ENCODE measurements at regions not wholly inside any gene's neighbourhood (a gene's known extent, or its start where the extent isn't known, plus 50 kb on each side); places are given as distances from the start of the nearest gene placed in this dataset.
"Not testable (repeated sequence)": the region's sequence is repeated elsewhere in the genome, so short reads cannot be mapped to it uniquely, and the experiment has no call there.

GRCh38 chr12:73632191-73632590 lies 905.4 kb upstream of the ATXN7L3B start:
- no peak overlapping the region for H3K27ac Mint-ChIP-seq
- H3K9me3 Mint-ChIP-seq (ENCODE audit: insufficient read depth), result no peaks in the 10 kb centered on the region
- H3K27me3 Mint-ChIP-seq, result no peaks in the 10 kb centered on the region
- H2AFZ ChIP-seq (ENCODE audit: insufficient read depth, low read depth, low read length, poor library complexity, severe bottlenecking), result no peak overlapping the region
- CTCF ChIA-PET, result no interaction called here
- no peak for TF ChIP-seq CTCF (IDR thresholded peaks at IDR 0.05)
- no peak for TF ChIP-seq EZH2 (IDR thresholded peaks at IDR 0.05; ENCODE audit: borderline replicate concordance, insufficient read depth, low read depth, low read length, poor library complexity, severe bottlenecking)
- H3K27ac ChIP-seq (ENCODE audit: low read length in 2 of 2), result no peak overlapping the region
- intact Hi-C loops (cut with micrococcal nuclease), result no loop called here
- H3K79me2 ChIP-seq (ENCODE audit: control insufficient read depth, insufficient read depth, low read length), result no peaks in the 10 kb centered on the region
- POLR2A ChIA-PET, result no interaction called here
- H3K36me3 ChIP-seq (replicated peaks in 1 of 2; ENCODE audit: control extremely low read depth in 1 of 2, control insufficient read depth in 1 of 2, extremely low read depth in 1 of 2, insufficient read depth in 2 of 2, low read length in 1 of 2), result no peaks in the 10 kb centered on the region
- no peak overlapping the region for H3K4me3 Mint-ChIP-seq
- H3K4me2 ChIP-seq (replicated peaks; ENCODE audit: low read depth, low read length, poor library complexity, severe bottlenecking), result no peak overlapping the region
- DNase-seq (no peak), ATAC-seq (ENCODE audit: low read depth) (no peak)
- no peak overlapping the region for H3K4me3 ChIP-seq (ENCODE audit: control extremely low read depth in 1 of 5, extremely low read depth in 1 of 5, insufficient read depth in 1 of 5, low read depth in 2 of 5, low read length in 4 of 5)
- no peaks in the 10 kb centered on the region for H3K9me3 ChIP-seq (ENCODE audit: control extremely low read depth in 1 of 3, control insufficient read depth in 2 of 3, insufficient read depth in 1 of 3, low read length in 2 of 3)
- no peaks in the 10 kb centered on the region for H4K20me1 ChIP-seq (ENCODE audit: control insufficient read depth, insufficient read depth, low read length, poor library complexity, severe bottlenecking)
- H3K27me3 ChIP-seq (replicated peaks in 1 of 4; ENCODE audit: control extremely low read depth in 1 of 4, control insufficient read depth in 3 of 4, insufficient read depth in 4 of 4, low read length in 3 of 4), result no peaks in the 10 kb centered on the region
- no peak overlapping the region for H3K9ac ChIP-seq (ENCODE audit: low read length)
- no peaks in the 10 kb centered on the region for H3K4me1 ChIP-seq (ENCODE audit: control insufficient read depth in 2 of 2, insufficient read depth in 2 of 2, low read length in 2 of 2)
- H3K4me1 Mint-ChIP-seq, result no peaks in the 10 kb centered on the region

DNA sequence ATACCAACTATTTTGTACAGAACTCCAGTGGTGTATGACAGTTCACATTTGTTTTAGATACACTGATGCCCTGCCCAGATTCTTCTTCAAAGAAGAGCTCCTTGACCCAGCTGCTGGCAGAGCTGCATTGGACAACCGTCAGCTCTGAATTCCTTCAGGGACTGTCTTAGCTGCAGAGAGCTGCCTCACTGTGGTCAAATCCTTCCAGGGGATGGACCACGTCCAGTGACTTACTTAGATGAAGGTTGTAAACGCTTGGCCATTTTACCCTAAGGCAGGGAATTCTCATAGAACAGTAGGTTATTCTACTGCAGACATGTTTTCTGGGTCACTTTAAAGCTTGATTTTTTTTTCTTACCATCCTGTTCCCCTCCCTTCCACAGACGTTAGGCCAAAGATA lies 905.0 kb upstream of the ATXN7L3B start:
- Histone ChIP-seq H3K9me3 (ENCODE audit: control extremely low read depth in 1 of 3, control insufficient read depth in 2 of 3, insufficient read depth in 1 of 3, low read length in 2 of 3) (no peaks in the 10 kb centered on the region), H3K27ac (ENCODE audit: low read length in 2 of 2) (no peak overlapping the region), H3K27me3 (replicated peaks in 1 of 4; ENCODE audit: control extremely low read depth in 1 of 4, control insufficient read depth in 3 of 4, insufficient read depth in 4 of 4, low read length in 3 of 4) (no peaks in the 10 kb centered on the region), H3K36me3 (replicated peaks in 1 of 2; ENCODE audit: control extremely low read depth in 1 of 2, control insufficient read depth in 1 of 2, extremely low read depth in 1 of 2, insufficient read depth in 2 of 2, low read length in 1 of 2) (no peaks in the 10 kb centered on the region), H3K79me2 (ENCODE audit: control insufficient read depth, insufficient read depth, low read length) (no peaks in the 10 kb centered on the region), H3K9ac (ENCODE audit: low read length) (no peak overlapping the region), H2AFZ (ENCODE audit: insufficient read depth, low read depth, low read length, poor library complexity, severe bottlenecking) (no peak overlapping the region), H3K4me1 (ENCODE audit: control insufficient read depth in 2 of 2, insufficient read depth in 2 of 2, low read length in 2 of 2) (no peaks in the 10 kb centered on the region), H4K20me1 (ENCODE audit: control insufficient read depth, insufficient read depth, low read length, poor library complexity, severe bottlenecking) (no peaks in the 10 kb centered on the region), H3K4me3 (ENCODE audit: control extremely low read depth in 1 of 5, extremely low read depth in 1 of 5, insufficient read depth in 1 of 5, low read depth in 2 of 5, low read length in 4 of 5) (no peak overlapping the region), H3K4me2 (replicated peaks; ENCODE audit: low read depth, low read length, poor library complexity, severe bottlenecking) (no peak overlapping the region)
- intact Hi-C loops (cut with micrococcal nuclease), result no loop called here
- TF ChIP-seq EZH2 (IDR thresholded peaks at IDR 0.05; ENCODE audit: borderline replicate concordance, insufficient read depth, low read depth, low read length, poor library complexity, severe bottlenecking) (no peak), CTCF (IDR thresholded peaks at IDR 0.05) (no peak)
- no peaks in the 10 kb centered on the region for H3K4me1 Mint-ChIP-seq
- H3K27me3 Mint-ChIP-seq, result no peaks in the 10 kb centered on the region
- ChIA-PET CTCF (no interaction called here), POLR2A (no interaction called here)
- ATAC-seq (ENCODE audit: low read depth) (no peak), DNase-seq (no peak)
- no peak overlapping the region for H3K4me3 Mint-ChIP-seq
- H3K27ac Mint-ChIP-seq, result no peak overlapping the region
- 96% methylated on average over 4 of the region's 4 CpGs for WGBS (ENCODE audit: insufficient coverage)
- H3K9me3 Mint-ChIP-seq (ENCODE audit: insufficient read depth), result no peaks in the 10 kb centered on the region

DNA sequence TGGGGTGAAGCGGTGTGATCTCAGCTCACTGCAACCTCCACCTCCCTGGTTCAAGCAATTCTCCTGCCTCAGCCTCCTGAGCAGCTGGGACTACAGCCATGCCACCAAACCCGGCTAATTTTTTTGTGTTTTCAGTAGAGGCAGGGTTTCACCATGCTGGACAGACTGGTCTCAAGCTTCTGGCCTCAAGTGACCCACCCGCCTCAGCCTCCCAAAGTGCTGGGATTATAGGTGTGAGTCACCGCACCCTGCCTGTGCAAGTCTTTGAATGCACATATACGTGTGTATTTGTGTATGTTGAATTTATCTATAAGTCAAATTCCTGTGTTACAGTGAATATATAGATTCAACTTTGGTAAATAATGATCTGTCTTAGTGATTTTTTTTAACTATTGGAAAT lies 898.2 kb upstream of the ATXN7L3B start:
- H3K9ac ChIP-seq (ENCODE audit: low read length); ATAC-seq (ENCODE audit: low read depth); DNase-seq; H4K20me1 ChIP-seq (ENCODE audit: control insufficient read depth, insufficient read depth, low read length, poor library complexity, severe bottlenecking); H3K4me1 ChIP-seq (ENCODE audit: control insufficient read depth in 2 of 2, insufficient read depth in 2 of 2, low read length in 2 of 2); H3K27ac ChIP-seq (ENCODE audit: low read length in 2 of 2); H3K27me3 Mint-ChIP-seq; H3K27me3 ChIP-seq (replicated peaks in 1 of 4; ENCODE audit: control extremely low read depth in 1 of 4, control insufficient read depth in 3 of 4, insufficient read depth in 4 of 4, low read length in 3 of 4); intact Hi-C loops (cut with micrococcal nuclease); POLR2A ChIA-PET; H3K9me3 Mint-ChIP-seq (ENCODE audit: insufficient read depth); H3K9me3 ChIP-seq (ENCODE audit: control extremely low read depth in 1 of 3, control insufficient read depth in 2 of 3, insufficient read depth in 1 of 3, low read length in 2 of 3); H3K79me2 ChIP-seq (ENCODE audit: control insufficient read depth, insufficient read depth, low read length); H3K4me1 Mint-ChIP-seq; H3K27ac Mint-ChIP-seq; H3K4me2 ChIP-seq (replicated peaks; ENCODE audit: low read depth, low read length, poor library complexity, severe bottlenecking); CTCF ChIA-PET; H3K4me3 ChIP-seq (ENCODE audit: control extremely low read depth in 1 of 5, extremely low read depth in 1 of 5, insufficient read depth in 1 of 5, low read depth in 2 of 5, low read length in 4 of 5); H2AFZ ChIP-seq (ENCODE audit: insufficient read depth, low read depth, low read length, poor library complexity, severe bottlenecking); H3K4me3 Mint-ChIP-seq; H3K36me3 ChIP-seq (replicated peaks in 1 of 2; ENCODE audit: control extremely low read depth in 1 of 2, control insufficient read depth in 1 of 2, extremely low read depth in 1 of 2, insufficient read depth in 2 of 2, low read length in 1 of 2): not testable (repeated sequence)
- WGBS (ENCODE audit: insufficient coverage), result 83% methylated on average over 1 of the region's 5 CpGs

All from B cell (primary cell).